Ishikawa (cell line): ENCODE measurements at regions not wholly inside any gene's neighbourhood (a gene's known extent, or its start where the extent isn't known, plus 50 kb on each side); places are given as distances from the start of the nearest gene placed in this dataset.

Experiments used
- CEBPB ChIP-seq: IDR thresholded peaks from 2 replicates; pipeline ENCODE4 v1.6.1; 2012
- CREB1 ChIP-seq: IDR thresholded peaks from 2 replicates; pipeline ENCODE4 v1.6.1; 2012; ENCODE audit warnings: low read depth
- EGR1 ChIP-seq: IDR thresholded peaks from 2 replicates; pipeline ENCODE4 v1.6.1; 2012
- EP300 ChIP-seq: IDR thresholded peaks from 2 replicates; pipeline ENCODE4 v1.6.1; 2012; ENCODE audit warnings: borderline replicate concordance
- FOXM1 ChIP-seq: IDR thresholded peaks from 2 replicates; pipeline ENCODE4 v1.6.1; 2012; ENCODE audit warnings: low read depth, borderline replicate concordance
- NFIC ChIP-seq: IDR thresholded peaks from 2 replicates; pipeline ENCODE4 v1.6.1; 2012
- RAD21 ChIP-seq: IDR thresholded peaks from 2 replicates; pipeline ENCODE4 v1.6.1; 2012; ENCODE audit warnings: low read depth
- TAF1 ChIP-seq: IDR thresholded peaks from 2 replicates; pipeline ENCODE4 v1.6.1; 2012; ENCODE audit warnings: low read depth, mild to moderate bottlenecking
- TCF12 ChIP-seq: IDR thresholded peaks from 2 replicates; pipeline ENCODE4 v1.6.1; 2012; ENCODE audit warnings: low read depth
- TEAD4 ChIP-seq: IDR thresholded peaks from 2 replicates; pipeline ENCODE4 v1.6.1; 2012
- USF1 ChIP-seq: IDR thresholded peaks from 2 replicates; pipeline ENCODE4 v1.6.1; 2012
- YY1 ChIP-seq: IDR thresholded peaks from 2 replicates; pipeline ENCODE4 v1.6.1; 2012; ENCODE audit warnings: low read depth
- ZBTB7A ChIP-seq: IDR thresholded peaks from 2 replicates; pipeline ENCODE4 v1.6.1; 2012; ENCODE audit warnings: low read depth
- TF ChIP-seq, protein P1 (sequence below): IDR thresholded peaks from 2 replicates; pipeline ENCODE4 v1.6.1; 2012
- TF ChIP-seq, protein P2 (sequence below): IDR thresholded peaks from 2 replicates; pipeline ENCODE4 v1.6.1; 2012; ENCODE audit warnings: low read depth, mild to moderate bottlenecking

DNA sequence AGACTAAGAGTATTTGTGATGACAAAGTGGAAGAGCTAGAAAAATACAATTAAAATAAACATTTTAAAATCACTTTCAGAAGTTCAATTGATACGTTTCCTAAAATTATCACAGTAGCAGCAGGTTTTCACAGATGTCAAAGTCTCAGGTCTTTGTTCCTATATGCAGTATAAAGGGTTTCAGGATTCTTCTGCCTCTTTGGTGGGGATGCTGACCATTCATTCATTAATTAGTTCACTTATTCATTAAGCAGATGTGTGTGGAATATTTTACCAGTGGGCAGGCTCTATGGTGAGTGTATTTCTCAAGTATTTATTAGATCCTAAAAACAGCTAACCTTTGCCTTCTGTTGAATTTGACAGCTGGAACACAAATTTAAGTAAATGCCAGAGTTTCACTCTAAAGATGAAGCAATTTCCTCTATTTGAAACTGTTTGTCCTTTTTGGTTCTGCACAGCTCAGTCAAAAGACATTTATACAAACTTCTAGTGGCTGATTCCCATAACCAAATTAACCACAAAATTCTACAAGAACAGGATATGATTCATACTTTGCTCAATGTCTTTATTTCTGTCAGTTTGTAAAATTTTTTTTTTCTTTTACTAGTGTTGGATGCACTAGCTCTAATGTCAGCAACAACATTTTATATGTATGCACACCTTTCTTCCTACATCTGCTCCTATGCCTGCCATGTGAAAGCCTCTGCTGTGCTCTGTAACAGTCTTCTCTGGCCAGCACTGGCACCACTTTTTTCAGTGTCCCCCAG, 75.9 kb upstream of the PRR16 start:
- TF ChIP-seq NFIC (no peak), RAD21 (no peak), CREB1 (no peak), EGR1 (no peak), USF1 (no peak), ZBTB7A (no peak)
- TF ChIP-seq, protein P1, sequence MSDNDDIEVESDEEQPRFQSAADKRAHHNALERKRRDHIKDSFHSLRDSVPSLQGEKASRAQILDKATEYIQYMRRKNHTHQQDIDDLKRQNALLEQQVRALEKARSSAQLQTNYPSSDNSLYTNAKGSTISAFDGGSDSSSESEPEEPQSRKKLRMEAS: no peak

GRCh38 chr5:120394259-120394658, 69.8 kb upstream of the PRR16 start:
- TF ChIP-seq EP300 (no peak), TEAD4 (peak; percentile 46)

- TF ChIP-seq CEBPB (no peak), TCF12 (no peak), EGR1 (no peak), TEAD4 (no peak), NFIC (no peak), FOXM1 (no peak), USF1 (no peak)
- TF ChIP-seq, protein P2, sequence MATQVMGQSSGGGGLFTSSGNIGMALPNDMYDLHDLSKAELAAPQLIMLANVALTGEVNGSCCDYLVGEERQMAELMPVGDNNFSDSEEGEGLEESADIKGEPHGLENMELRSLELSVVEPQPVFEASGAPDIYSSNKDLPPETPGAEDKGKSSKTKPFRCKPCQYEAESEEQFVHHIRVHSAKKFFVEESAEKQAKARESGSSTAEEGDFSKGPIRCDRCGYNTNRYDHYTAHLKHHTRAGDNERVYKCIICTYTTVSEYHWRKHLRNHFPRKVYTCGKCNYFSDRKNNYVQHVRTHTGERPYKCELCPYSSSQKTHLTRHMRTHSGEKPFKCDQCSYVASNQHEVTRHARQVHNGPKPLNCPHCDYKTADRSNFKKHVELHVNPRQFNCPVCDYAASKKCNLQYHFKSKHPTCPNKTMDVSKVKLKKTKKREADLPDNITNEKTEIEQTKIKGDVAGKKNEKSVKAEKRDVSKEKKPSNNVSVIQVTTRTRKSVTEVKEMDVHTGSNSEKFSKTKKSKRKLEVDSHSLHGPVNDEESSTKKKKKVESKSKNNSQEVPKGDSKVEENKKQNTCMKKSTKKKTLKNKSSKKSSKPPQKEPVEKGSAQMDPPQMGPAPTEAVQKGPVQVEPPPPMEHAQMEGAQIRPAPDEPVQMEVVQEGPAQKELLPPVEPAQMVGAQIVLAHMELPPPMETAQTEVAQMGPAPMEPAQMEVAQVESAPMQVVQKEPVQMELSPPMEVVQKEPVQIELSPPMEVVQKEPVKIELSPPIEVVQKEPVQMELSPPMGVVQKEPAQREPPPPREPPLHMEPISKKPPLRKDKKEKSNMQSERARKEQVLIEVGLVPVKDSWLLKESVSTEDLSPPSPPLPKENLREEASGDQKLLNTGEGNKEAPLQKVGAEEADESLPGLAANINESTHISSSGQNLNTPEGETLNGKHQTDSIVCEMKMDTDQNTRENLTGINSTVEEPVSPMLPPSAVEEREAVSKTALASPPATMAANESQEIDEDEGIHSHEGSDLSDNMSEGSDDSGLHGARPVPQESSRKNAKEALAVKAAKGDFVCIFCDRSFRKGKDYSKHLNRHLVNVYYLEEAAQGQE: no peak
Observed at GRCh38 chr5:120396186-120396585, 67.9 kb upstream of the PRR16 start.

DNA sequence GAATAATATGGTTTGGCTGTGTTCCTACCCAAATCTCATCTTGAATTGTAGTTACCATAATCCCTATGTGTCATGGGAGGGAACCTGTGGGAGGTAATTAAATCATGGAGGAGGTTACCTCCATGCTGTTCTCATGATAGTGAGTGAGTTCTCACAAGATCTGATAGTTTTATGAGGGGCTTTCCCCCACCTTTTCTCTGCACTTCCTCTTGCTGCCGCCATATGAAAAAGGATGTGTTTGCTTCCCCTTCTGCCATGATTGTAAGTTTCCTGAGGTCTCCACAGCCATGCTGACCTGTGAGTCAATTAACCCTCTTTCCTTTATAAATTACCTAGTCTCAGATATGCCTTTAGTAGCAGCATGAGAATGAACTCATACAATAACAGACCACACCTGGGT, 63.7 kb upstream of the PRR16 start:
- TF ChIP-seq, protein P2: no peak
- TF ChIP-seq EP300 (no peak), FOXM1 (no peak), YY1 (no peak), RAD21 (no peak), EGR1 (no peak), TEAD4 (no peak), ZBTB7A (no peak), CEBPB (no peak), CREB1 (no peak), USF1 (no peak), NFIC (no peak), TAF1 (no peak), TCF12 (no peak)
- TF ChIP-seq, protein P1: no peak

DNA sequence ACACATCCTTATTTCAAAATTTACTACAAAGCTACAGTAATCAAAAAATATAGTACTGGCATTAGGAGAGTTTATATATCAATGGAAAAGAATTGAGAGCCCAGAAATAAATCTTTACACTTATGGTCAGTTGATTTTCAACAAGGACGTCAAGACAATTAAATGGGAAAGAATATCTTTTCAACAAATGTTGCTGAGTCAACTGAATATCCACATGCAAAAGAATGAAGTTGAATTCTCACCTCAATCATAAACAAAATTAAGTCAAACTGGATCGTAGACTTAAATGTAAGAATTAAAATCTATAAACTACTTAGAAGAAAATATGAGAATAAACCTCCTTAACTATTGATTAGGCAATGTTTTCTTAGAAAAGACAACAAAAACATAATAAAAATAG, 61.5 kb upstream of the PRR16 start:
- TF ChIP-seq RAD21 (no peak), CREB1 (no peak), NFIC (no peak), CEBPB (no peak), EP300 (no peak), ZBTB7A (no peak), USF1 (no peak), TAF1 (no peak), YY1 (no peak), EGR1 (no peak), TCF12 (no peak), TEAD4 (no peak), FOXM1 (no peak)
- TF ChIP-seq, protein P1: no peak
